Astrocyte of the cerebellum (primary cell): ENCODE measurements at regions not wholly inside any gene's neighbourhood (a gene's known extent, or its start where the extent isn't known, plus 50 kb on each side); places are given as distances from the start of the nearest gene placed in this dataset.

Experiments
- DNase-seq: peaks from one replicate; pipeline ENCODE4 v3.0.0-alpha.2; 2011; ENCODE audit warnings: low read depth
- H3K4me3 ChIP-seq: 2 replicates; pipeline ENCODE4 v1.5.1; 2011; ENCODE audit warnings: mild to moderate bottlenecking, low read depth, low read length, moderate library complexity
- CTCF ChIP-seq: IDR thresholded peaks from 2 replicates; pipeline ENCODE4 v1.5.1; 2012; ENCODE audit warnings: low read length, low read depth, moderate library complexity, mild to moderate bottlenecking; ENCODE audit errors: missing control alignments
- in situ Hi-C: cut with HindIII; loops from 2 replicates; pipeline ENCODE4 v1.10.0; 2017; ENCODE audit warnings: low sequenced_read_pairs

- in situ Hi-C loops = no loop called here
- no peak overlapping the region for H3K4me3 ChIP-seq
- DNase-seq = no peak
- no peak for TF ChIP-seq CTCF
Measured at GRCh38 chr16:25487888-25488287, 203.9 kb upstream of the HS3ST4 start.

GRCh38 chr16:25481636-25482035, 210.1 kb upstream of the HS3ST4 start:
- no peak overlapping the region for H3K4me3 ChIP-seq
- no peak for DNase-seq
- no peak for TF ChIP-seq CTCF
- in situ Hi-C loops = no loop called here

- no peak for TF ChIP-seq CTCF
- H3K4me3 ChIP-seq = no peak overlapping the region
- in situ Hi-C loops = no loop called here
- no peak for DNase-seq
Measured at GRCh38 chr16:25478476-25478875, 213.3 kb upstream of the HS3ST4 start.

- in situ Hi-C loops = no loop called here
- DNase-seq = no peak
- no peak for TF ChIP-seq CTCF
- H3K4me3 ChIP-seq = no peak overlapping the region
Measured at GRCh38 chr16:25464058-25464457, 206.4 kb upstream of the ZKSCAN2 start.

GRCh38 chr16:25449802-25450201, 192.2 kb upstream of the ZKSCAN2 start:
- no peak for DNase-seq
- in situ Hi-C loops = no loop called here
- TF ChIP-seq CTCF = no peak
- H3K4me3 ChIP-seq = no peak overlapping the region

GRCh38 chr16:25443994-25444393, 186.3 kb upstream of the ZKSCAN2 start:
- no peak for TF ChIP-seq CTCF
- DNase-seq = no peak
- in situ Hi-C loops = no loop called here
- H3K4me3 ChIP-seq = no peak overlapping the region

GRCh38 chr16:25434064-25434463, 176.4 kb upstream of the ZKSCAN2 start:
- no peak overlapping the region for H3K4me3 ChIP-seq
- no peak for DNase-seq
- in situ Hi-C loops = no loop called here
- no peak for TF ChIP-seq CTCF
